PC-9 (cell line): ENCODE measurements at regions not wholly inside any gene's neighbourhood (a gene's known extent, or its start where the extent isn't known, plus 50 kb on each side); places are given as distances from the start of the nearest gene placed in this dataset.

Experiments
- BruUV-seq: library from RNA; stranded (reverse); fragments of 400-500 nt; replicated peaks from 2 replicates; lab custom pipeline; 2021; lab: Mats Ljungman, UMichigan
- CTCF ChIA-PET: fragments of 300-600 bp; sonication (Branson Sonifier 250); formaldehyde crosslinking; loops from one replicate; lab custom pipeline; 2022; ENCODE audit warnings: antibody characterized with exemption; lab: Charles Lee
- POLR2A ChIA-PET: fragments of 300-600 bp; sonication (Branson Sonifier 250); formaldehyde crosslinking; loops from one replicate; lab custom pipeline; 2022; ENCODE audit warnings: antibody characterized with exemption; ENCODE audit not compliant: unreplicated experiment; lab: Charles Lee
- DNase-seq, 2 experiments: peaks; one replicate each; pipeline versions ENCODE4 v3.0.0 to v3.0.0-alpha.2; 2015 to 2022; ENCODE audit warnings: mixed read lengths in 1 of 2
- H2AFZ ChIP-seq: fragments of 200-600 bp; sonication (generic); 2 replicates; pipeline ENCODE4 v1.8.1; 2017; ENCODE audit warnings: antibody characterized with exemption
- H3F3A ChIP-seq: fragments of 200-600 bp; sonication (generic); 2 replicates; pipeline ENCODE4 v1.8.1; 2017; ENCODE audit warnings: antibody characterized with exemption, mild to moderate bottlenecking, low read depth; ENCODE audit not compliant: insufficient read depth
- H3K27ac ChIP-seq: fragments of 200-600 bp; sonication (generic); 2 replicates; pipeline ENCODE4 v1.6.1; 2016; ENCODE audit warnings: mixed run types
- H3K27me3 ChIP-seq: fragments of 200-600 bp; sonication (generic); 2 replicates; pipeline ENCODE4 v1.6.1; 2016; ENCODE audit warnings: low read depth, mixed run types; ENCODE audit not compliant: insufficient read depth
- H3K36me3 ChIP-seq: fragments of 200-600 bp; sonication (generic); 2 replicates; pipeline ENCODE4 v1.6.1; 2016; ENCODE audit warnings: low read depth, mixed run types
- H3K4me1 ChIP-seq: fragments of 200-600 bp; sonication (generic); replicated peaks from 2 replicates; pipeline ENCODE4 v1.6.1; 2016; ENCODE audit warnings: mixed run types; ENCODE audit not compliant: insufficient read depth
- H3K4me2 ChIP-seq: fragments of 200-600 bp; sonication (generic); 2 replicates; pipeline ENCODE4 v1.6.1; 2017; ENCODE audit warnings: mixed run types
- H3K4me3 ChIP-seq: fragments of 200-600 bp; sonication (generic); 2 replicates; pipeline ENCODE4 v1.6.1; 2016; ENCODE audit warnings: mixed run types
- H3K79me2 ChIP-seq: fragments of 200-600 bp; sonication (generic); 2 replicates; pipeline ENCODE4 v1.6.1; 2017; ENCODE audit warnings: low read depth, mixed run types
- H3K9me2 ChIP-seq: fragments of 200-600 bp; sonication (generic); 2 replicates; pipeline ENCODE4 v1.8.1; 2017; ENCODE audit warnings: mild to moderate bottlenecking; ENCODE audit not compliant: insufficient read depth
- H3K9me3 ChIP-seq: fragments of 200-600 bp; sonication (generic); 2 replicates; pipeline ENCODE4 v1.8.1; 2016; ENCODE audit warnings: low read depth; ENCODE audit not compliant: insufficient read depth
- H4K20me1 ChIP-seq: fragments of 200-600 bp; sonication (generic); 2 replicates; pipeline ENCODE4 v1.8.1; 2017; ENCODE audit not compliant: insufficient read depth
- EZH2 ChIP-seq: fragments of 200-600 bp; sonication (generic); IDR thresholded peaks from 2 replicates; pipeline ENCODE4 v1.8.0; 2017; ENCODE audit warnings: antibody characterized with exemption, low read depth
- intact Hi-C: fragments of 100-400 bp; cut with micrococcal nuclease; formaldehyde crosslinking; loops from one replicate; pipeline ENCODE4 v1.10.0; 2022; ENCODE audit not compliant: unreplicated experiment
- TF ChIP-seq, protein P1 (sequence below): fragments of 200-600 bp; sonication (generic); conservative IDR thresholded peaks from 2 replicates; pipeline ENCODE4 v1.6.1; 2017; ENCODE audit warnings: mixed run types, antibody characterized with exemption, mild to moderate bottlenecking, moderate library complexity

DNA sequence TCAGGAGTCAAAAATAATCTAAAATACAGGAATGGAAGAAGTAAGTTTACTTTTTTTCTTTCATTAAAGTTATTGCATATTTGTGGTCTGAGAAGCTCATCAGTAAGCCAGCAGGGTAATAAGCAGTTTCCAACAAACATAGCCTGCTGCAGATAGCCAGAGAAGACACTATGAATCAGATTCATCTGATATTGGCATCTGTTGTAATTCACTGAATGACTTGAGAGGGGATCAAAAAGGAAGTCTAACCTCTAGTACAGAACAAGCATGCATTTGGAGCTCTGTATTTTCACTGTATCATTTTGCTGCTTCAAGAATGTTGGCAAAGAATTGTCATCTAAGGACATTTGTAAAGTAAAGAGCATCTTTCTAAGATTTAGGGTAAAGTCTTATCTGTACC, 53.8 kb upstream of the UFL1 start:
- Histone ChIP-seq H3K9me3 (no peaks in the 10 kb centered on the region), H3K4me2 (no peak overlapping the region), H3K4me1 (no peaks in the 10 kb centered on the region), H3K9me2 (no peaks in the 10 kb centered on the region), H4K20me1 (no peaks in the 10 kb centered on the region), H3K27ac (no peak overlapping the region), H2AFZ (no peak overlapping the region), H3K4me3 (no peak overlapping the region), H3K27me3 (no peaks in the 10 kb centered on the region), H3F3A (no peaks in the 10 kb centered on the region), H3K79me2 (no peaks in the 10 kb centered on the region), H3K36me3 (no peaks in the 10 kb centered on the region)
- CTCF ChIA-PET, result no interaction called here
- POLR2A ChIA-PET, result interaction anchor here (0.7 kb wide), 1 partner anchor 455 kb away, joined by 5 read pairs; no protein-coding TSS in a partner anchor
- no peak for TF ChIP-seq EZH2
- TF ChIP-seq, protein P1, sequence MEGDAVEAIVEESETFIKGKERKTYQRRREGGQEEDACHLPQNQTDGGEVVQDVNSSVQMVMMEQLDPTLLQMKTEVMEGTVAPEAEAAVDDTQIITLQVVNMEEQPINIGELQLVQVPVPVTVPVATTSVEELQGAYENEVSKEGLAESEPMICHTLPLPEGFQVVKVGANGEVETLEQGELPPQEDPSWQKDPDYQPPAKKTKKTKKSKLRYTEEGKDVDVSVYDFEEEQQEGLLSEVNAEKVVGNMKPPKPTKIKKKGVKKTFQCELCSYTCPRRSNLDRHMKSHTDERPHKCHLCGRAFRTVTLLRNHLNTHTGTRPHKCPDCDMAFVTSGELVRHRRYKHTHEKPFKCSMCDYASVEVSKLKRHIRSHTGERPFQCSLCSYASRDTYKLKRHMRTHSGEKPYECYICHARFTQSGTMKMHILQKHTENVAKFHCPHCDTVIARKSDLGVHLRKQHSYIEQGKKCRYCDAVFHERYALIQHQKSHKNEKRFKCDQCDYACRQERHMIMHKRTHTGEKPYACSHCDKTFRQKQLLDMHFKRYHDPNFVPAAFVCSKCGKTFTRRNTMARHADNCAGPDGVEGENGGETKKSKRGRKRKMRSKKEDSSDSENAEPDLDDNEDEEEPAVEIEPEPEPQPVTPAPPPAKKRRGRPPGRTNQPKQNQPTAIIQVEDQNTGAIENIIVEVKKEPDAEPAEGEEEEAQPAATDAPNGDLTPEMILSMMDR, result no peak
- intact Hi-C loops, result loop anchor here (5.0 to 10.0 kb wide), 2 partner anchors 451 to 1103 kb away; partner anchors contain the start of gene FUT9
- no peak for DNase-seq
- BruUV-seq, result no TSS peak

DNA sequence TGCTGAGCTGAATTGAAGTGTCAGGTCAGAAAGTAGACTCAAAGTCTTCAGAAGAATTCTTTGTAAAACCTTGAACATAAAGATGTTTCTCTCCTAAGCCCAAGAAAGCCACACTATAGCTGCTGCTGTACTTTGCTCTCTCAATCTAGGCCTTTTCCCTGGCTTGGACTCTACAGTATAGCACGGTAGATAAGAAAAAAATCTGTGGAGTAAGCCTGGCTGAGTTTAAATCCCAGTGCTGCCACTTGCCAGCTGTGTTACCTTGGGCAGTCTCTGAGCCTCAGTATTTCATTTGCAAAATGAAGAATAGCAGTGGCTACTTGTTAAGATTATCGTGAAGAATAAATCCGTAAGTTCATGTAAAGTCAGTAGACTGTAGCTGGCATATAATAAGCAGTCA, 53.3 kb upstream of the UFL1 start:
- BruUV-seq, result no TSS peak
- H2AFZ ChIP-seq, result no peak overlapping the region; the same call in 1 of the 2 replicates
- no peaks in the 10 kb centered on the region for H4K20me1 ChIP-seq
- TF ChIP-seq, protein P1, result no peak
- no peak for TF ChIP-seq EZH2
- H3K9me3 ChIP-seq, result no peaks in the 10 kb centered on the region
- no peaks in the 10 kb centered on the region for H3K27me3 ChIP-seq
- DNase-seq, result no peak
- intact Hi-C loops, result loop anchor here (5.0 to 10.0 kb wide), 2 partner anchors 451 to 1103 kb away; partner anchors contain the start of gene FUT9
- no peaks in the 10 kb centered on the region for H3K4me1 ChIP-seq
- ChIA-PET CTCF (interaction anchor here (0.6 kb wide), 1 partner anchor 194 kb away, joined by 9 read pairs; no protein-coding TSS in a partner anchor), POLR2A (interaction anchor here (0.7 kb wide), 1 partner anchor 455 kb away, joined by 5 read pairs; no protein-coding TSS in a partner anchor)
- H3F3A ChIP-seq, result no peaks in the 10 kb centered on the region
- no peak overlapping the region for H3K4me2 ChIP-seq
- H3K27ac ChIP-seq, result no peak overlapping the region
- no peaks in the 10 kb centered on the region for H3K79me2 ChIP-seq
- H3K36me3 ChIP-seq, result no peaks in the 10 kb centered on the region
- no peaks in the 10 kb centered on the region for H3K9me2 ChIP-seq
- H3K4me3 ChIP-seq, result no peak overlapping the region

DNA sequence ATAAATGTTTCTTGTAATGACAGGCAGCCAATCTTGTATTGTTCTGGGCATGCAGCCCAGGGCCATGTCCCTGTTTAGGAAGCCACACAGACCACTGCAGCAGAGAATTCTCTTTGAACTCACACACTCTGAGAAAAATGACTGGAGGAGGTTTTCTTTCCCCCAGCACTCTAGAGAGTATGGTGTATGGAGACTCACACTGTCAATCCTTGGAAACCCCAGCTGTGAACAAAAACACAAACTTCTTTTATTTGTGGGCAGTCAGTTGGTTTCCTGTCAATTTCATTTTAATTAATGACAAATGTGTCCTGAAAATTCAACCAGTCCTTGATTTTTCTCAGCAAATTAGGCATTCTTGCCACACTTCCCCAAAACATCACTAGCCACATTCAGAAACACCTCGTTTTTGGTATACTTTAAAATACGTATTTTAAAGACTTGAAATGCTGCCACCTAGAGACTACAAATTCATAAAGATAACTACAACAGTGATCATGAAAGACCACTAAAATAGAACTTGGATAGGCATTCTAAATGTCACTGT, 52.9 kb upstream of the UFL1 start:
- Histone ChIP-seq H2AFZ (no peak overlapping the region; the same call in 1 of the 2 replicates), H3K36me3 (no peaks in the 10 kb centered on the region), H3K4me1 (no peaks in the 10 kb centered on the region), H3K27ac (no peak overlapping the region), H3K4me2 (no peak overlapping the region), H4K20me1 (no peaks in the 10 kb centered on the region), H3K4me3 (no peak overlapping the region), H3K9me2 (no peaks in the 10 kb centered on the region), H3K27me3 (no peaks in the 10 kb centered on the region), H3K79me2 (no peaks in the 10 kb centered on the region), H3K9me3 (no peaks in the 10 kb centered on the region), H3F3A (no peaks in the 10 kb centered on the region)
- BruUV-seq, result no TSS peak
- ChIA-PET POLR2A (interaction anchor here (0.7 kb wide), 1 partner anchor 456 kb away, joined by 5 read pairs; no protein-coding TSS in a partner anchor), CTCF (interaction anchor here (0.6 kb wide), 1 partner anchor 193 kb away, joined by 9 read pairs; no protein-coding TSS in a partner anchor)
- DNase-seq, result no peak
- TF ChIP-seq, protein P1, result peak; percentile 60; the same call in 1 of the 2 replicates
- TF ChIP-seq EZH2, result no peak
- intact Hi-C loops, result loop anchor here (1.0 to 10.0 kb wide), 3 partner anchors 451 to 1104 kb away; partner anchors contain the start of gene FUT9
